Keratinocyte (primary cell): ENCODE measurements at regions not wholly inside any gene's neighbourhood (a gene's known extent, or its start where the extent isn't known, plus 50 kb on each side); places are given as distances from the start of the nearest gene placed in this dataset.
A peak's percentile ranks its signal among the peaks of the same experiment; 100 is the strongest.

Experiments used
- DNase-seq: peaks from one replicate; pipeline ENCODE4 v3.0.0-alpha.2; 2011; ENCODE audit warnings: low read depth, missing footprints, low spot score
- FAIRE-seq: peaks from 2 replicates; lab custom pipeline; 2011; peaks lifted over from hg19 to GRCh38; lab: Jason Lieb, UNC
- H2AFZ ChIP-seq: 2 replicates; pipeline ENCODE4 v1.6.0; 2012; ENCODE audit warnings: low read length, control low read depth, inconsistent platforms; ENCODE audit not compliant: control insufficient read depth
- H3K27ac ChIP-seq: 2 replicates; pipeline ENCODE4 v1.5.1; 2011; ENCODE audit warnings: low read length; ENCODE audit not compliant: control insufficient read depth, insufficient read depth
- H3K27me3 ChIP-seq: 3 replicates; pipeline ENCODE4 v1.6.0; 2011; ENCODE audit warnings: low read length; ENCODE audit not compliant: control insufficient read depth, insufficient read depth; ENCODE audit errors: extremely low read depth
- H3K36me3 ChIP-seq, 2 experiments: 2 replicates in 1 of 2; 3 replicates in 1 of 2; pipeline ENCODE4 v1.5.1; 2011; ENCODE audit warnings: low read length in 2 of 2, mild to moderate bottlenecking in 1 of 2; ENCODE audit not compliant: control insufficient read depth in 2 of 2, insufficient read depth in 2 of 2; ENCODE audit errors: extremely low read depth in 1 of 2
- H3K4me1 ChIP-seq: 3 replicates; pipeline ENCODE4 v1.5.1; 2011; ENCODE audit warnings: low read length; ENCODE audit not compliant: control insufficient read depth, insufficient read depth; ENCODE audit errors: extremely low read depth
- H3K4me2 ChIP-seq: 3 replicates; pipeline ENCODE4 v1.6.0; 2011; ENCODE audit warnings: low read depth, low read length; ENCODE audit not compliant: control insufficient read depth, insufficient read depth; ENCODE audit errors: extremely low read depth
- H3K4me3 ChIP-seq, 3 experiments: fragments of 200-600 bp in 1 of 3; sonication (generic) in 1 of 3; 2 replicates in 2 of 3; 3 replicates in 1 of 3; pipeline ENCODE4 v1.5.1; 2011 to 2016; ENCODE audit warnings: low read length in 3 of 3, mild to moderate bottlenecking in 3 of 3, control low read depth in 2 of 3, inconsistent platforms in 1 of 3, low read depth in 1 of 3, mixed read lengths in 1 of 3, mixed run types in 1 of 3, moderate library complexity in 1 of 3; ENCODE audit not compliant: control insufficient read depth in 2 of 3, insufficient read depth in 2 of 3; ENCODE audit errors: extremely low read depth in 1 of 3
- H3K79me2 ChIP-seq: 2 replicates; pipeline ENCODE4 v1.6.0; 2012; ENCODE audit warnings: low read length; ENCODE audit not compliant: control insufficient read depth, insufficient read depth
- H3K9ac ChIP-seq: 3 replicates; pipeline ENCODE4 v1.6.0; 2011; ENCODE audit warnings: low read length; ENCODE audit not compliant: control insufficient read depth, insufficient read depth; ENCODE audit errors: extremely low read depth
- H3K9me1 ChIP-seq: 3 replicates; pipeline ENCODE4 v1.6.0; 2011; ENCODE audit warnings: low read length; ENCODE audit not compliant: control insufficient read depth, insufficient read depth; ENCODE audit errors: extremely low read depth
- H3K9me3 ChIP-seq: 2 replicates; pipeline ENCODE4 v1.5.1; 2012; ENCODE audit warnings: low read depth, low read length; ENCODE audit not compliant: control insufficient read depth
- H4K20me1 ChIP-seq: 3 replicates; pipeline ENCODE4 v1.6.0; 2011; ENCODE audit warnings: low read length; ENCODE audit not compliant: control insufficient read depth, insufficient read depth; ENCODE audit errors: extremely low read depth
- CTCF ChIP-seq, 3 experiments: IDR thresholded peaks in 1 of 3; conservative IDR thresholded peaks in 1 of 3; optimal IDR thresholded peaks in 1 of 3; 2 replicates in 2 of 3; 3 replicates in 1 of 3; pipeline versions ENCODE3 to v1.5.1; 2011; ENCODE audit warnings: low read length in 3 of 3, mild to moderate bottlenecking in 3 of 3, moderate library complexity in 2 of 3, control low read depth in 1 of 3, inconsistent platforms in 1 of 3; ENCODE audit not compliant: insufficient read depth in 2 of 3; ENCODE audit errors: extremely low read depth in 1 of 3
- EZH2 ChIP-seq: IDR thresholded peaks from one replicate; pipeline ENCODE4 v1.6.1; 2012; ENCODE audit warnings: inconsistent platforms, mild to moderate bottlenecking, low read length, moderate library complexity
- dilution Hi-C: fragments of 300-500 bp; cut with MboI; formaldehyde crosslinking; loops from one replicate; pipeline ENCODE4 v1.7.0; 2020; ENCODE audit warnings: low sequenced_read_pairs; ENCODE audit not compliant: extremely low pct_ligation_motif_present

GRCh38 chr9:78112406-78112805 lies 80.8 kb upstream of the GNAQ start:
- no peak overlapping the region for H3K4me2 ChIP-seq
- dilution Hi-C loops: no loop called here
- H4K20me1 ChIP-seq: no peaks in the 10 kb centered on the region
- H3K9me1 ChIP-seq: no peaks in the 10 kb centered on the region
- no peak overlapping the region for H3K4me3 ChIP-seq
- no peak overlapping the region for H2AFZ ChIP-seq
- H3K79me2 ChIP-seq: no peaks in the 10 kb centered on the region
- no peaks in the 10 kb centered on the region for H3K9me3 ChIP-seq
- H3K27me3 ChIP-seq: no peaks in the 10 kb centered on the region
- H3K27ac ChIP-seq: no peak overlapping the region
- H3K9ac ChIP-seq: no peak overlapping the region
- no peak for FAIRE-seq
- no peaks in the 10 kb centered on the region for H3K4me1 ChIP-seq
- H3K36me3 ChIP-seq: no peaks in the 10 kb centered on the region
- no peak for DNase-seq
- no peak for TF ChIP-seq CTCF (optimal IDR thresholded peaks at IDR 0.05 in 1 of 3, IDR thresholded peaks at IDR 0.05 in 1 of 3, conservative IDR thresholded peaks at IDR 0.05 in 1 of 3; ENCODE audit: extremely low read depth in 1 of 3, insufficient read depth in 2 of 3, low read length in 3 of 3)
- TF ChIP-seq EZH2: no peak

- Histone ChIP-seq H3K27me3 (no peaks in the 10 kb centered on the region), H3K4me1 (no peaks in the 10 kb centered on the region), H3K36me3 (no peaks in the 10 kb centered on the region), H3K4me2 (no peak overlapping the region), H3K9ac (no peak overlapping the region), H2AFZ (no peak overlapping the region), H3K9me1 (no peaks in the 10 kb centered on the region), H3K4me3 (no peak overlapping the region), H3K27ac (no peak overlapping the region), H4K20me1 (no peaks in the 10 kb centered on the region), H3K9me3 (no peaks in the 10 kb centered on the region), H3K79me2 (no peaks in the 10 kb centered on the region)
- DNase-seq (no peak), FAIRE-seq (peak; percentile 5)
- TF ChIP-seq EZH2 (no peak), CTCF (optimal IDR thresholded peaks at IDR 0.05 in 1 of 3, IDR thresholded peaks at IDR 0.05 in 1 of 3, conservative IDR thresholded peaks at IDR 0.05 in 1 of 3; ENCODE audit: extremely low read depth in 1 of 3, insufficient read depth in 2 of 3, low read length in 3 of 3) (no peak)
- dilution Hi-C loops: no loop called here
These were observed 80.4 kb upstream of the GNAQ start for GRCh38 chr9:78112004-78112403.
